ENCODE measurements at regions not wholly inside any gene's neighbourhood (a gene's known extent, or its start where the extent isn't known, plus 50 kb on each side); places are given as distances from the start of the nearest gene placed in this dataset.

GRCh38 chr2:180130403-180130802, 123.3 kb upstream of the CWC22 start:
- no peak overlapping the region for H3K27ac Mint-ChIP-seq
- peaks cover 4 to 15% of the 10 kb centered on the region in 2 experiments; a peak in 4 of 5 replicates for H3K9me3 Mint-ChIP-seq

More at GRCh38 chr2:180130403-180130802, 123.3 kb upstream of the CWC22 start:
- Histone ChIP-seq H3K14ac (ENCODE audit: insufficient read depth, low read length) (no peak overlapping the region), H2BK120ac (ENCODE audit: low read depth, low read length, poor library complexity, severe bottlenecking) (no peak overlapping the region), H2AK5ac (ENCODE audit: insufficient read length, low read length) (no peak overlapping the region), H2BK20ac (ENCODE audit: low read depth, low read length, poor library complexity, severe bottlenecking) (no peak overlapping the region), H3K9ac (ENCODE audit: extremely low read depth, insufficient read length, low read length) (no peak overlapping the region), H3K4ac (ENCODE audit: low read depth, low read length) (no peak overlapping the region), H3K79me2 (ENCODE audit: insufficient read depth, low read length) (no peaks in the 10 kb centered on the region), H2AFZ (ENCODE audit: low read length) (no peak overlapping the region), H3T11ph (ENCODE audit: low read length) (no peak overlapping the region), H4K5ac (ENCODE audit: insufficient read length, low read depth, low read length) (no peak overlapping the region), H2BK12ac (ENCODE audit: insufficient read length, low read depth, low read length) (no peak overlapping the region), H4K8ac (replicated peaks; ENCODE audit: insufficient read length, low read depth, low read length) (no peak overlapping the region), H3K27ac (ENCODE audit: insufficient read length, low read depth, low read length) (no peak overlapping the region), H3K79me1 (ENCODE audit: insufficient read depth, low read depth, low read length, poor library complexity, severe bottlenecking) (no peaks in the 10 kb centered on the region), H3K56ac (ENCODE audit: insufficient read length, low read depth, low read length) (no peak overlapping the region), H3K23ac (ENCODE audit: insufficient read length, low read depth, low read length) (no peak overlapping the region), H3K4me1 (ENCODE audit: insufficient read depth, low read length) (no peaks in the 10 kb centered on the region), H2BK15ac (ENCODE audit: low read depth, low read length) (no peak overlapping the region), H3K18ac (ENCODE audit: insufficient read length, low read depth, low read length) (no peak overlapping the region), H3K27me3 (ENCODE audit: insufficient read depth, low read length) (no peaks in the 10 kb centered on the region), H4K91ac (ENCODE audit: insufficient read length, low read depth, low read length) (no peak overlapping the region), H3K23me2 (ENCODE audit: insufficient read length, low read depth, low read length, poor library complexity, severe bottlenecking) (no peaks in the 10 kb centered on the region), H4K20me1 (ENCODE audit: control insufficient read depth, insufficient read depth, insufficient read length) (no peaks in the 10 kb centered on the region), H3K9me3 (ENCODE audit: control insufficient read depth, low read depth, low read length) (no peaks in the 10 kb centered on the region), H3K4me2 (ENCODE audit: insufficient read depth, insufficient read length, low read length) (no peak overlapping the region), H2BK5ac (ENCODE audit: insufficient read length, low read length) (no peak overlapping the region)
- no peak overlapping the region for H3K4me3 Mint-ChIP-seq
- no peaks in the 10 kb centered on the region for H3K27me3 Mint-ChIP-seq (ENCODE audit: low read depth)
- peaks cover 31 to 40% of the 10 kb centered on the region in 2 experiments for H3K4me1 Mint-ChIP-seq
- no peak for DNase-seq
- TF ChIP-seq, protein P1, sequence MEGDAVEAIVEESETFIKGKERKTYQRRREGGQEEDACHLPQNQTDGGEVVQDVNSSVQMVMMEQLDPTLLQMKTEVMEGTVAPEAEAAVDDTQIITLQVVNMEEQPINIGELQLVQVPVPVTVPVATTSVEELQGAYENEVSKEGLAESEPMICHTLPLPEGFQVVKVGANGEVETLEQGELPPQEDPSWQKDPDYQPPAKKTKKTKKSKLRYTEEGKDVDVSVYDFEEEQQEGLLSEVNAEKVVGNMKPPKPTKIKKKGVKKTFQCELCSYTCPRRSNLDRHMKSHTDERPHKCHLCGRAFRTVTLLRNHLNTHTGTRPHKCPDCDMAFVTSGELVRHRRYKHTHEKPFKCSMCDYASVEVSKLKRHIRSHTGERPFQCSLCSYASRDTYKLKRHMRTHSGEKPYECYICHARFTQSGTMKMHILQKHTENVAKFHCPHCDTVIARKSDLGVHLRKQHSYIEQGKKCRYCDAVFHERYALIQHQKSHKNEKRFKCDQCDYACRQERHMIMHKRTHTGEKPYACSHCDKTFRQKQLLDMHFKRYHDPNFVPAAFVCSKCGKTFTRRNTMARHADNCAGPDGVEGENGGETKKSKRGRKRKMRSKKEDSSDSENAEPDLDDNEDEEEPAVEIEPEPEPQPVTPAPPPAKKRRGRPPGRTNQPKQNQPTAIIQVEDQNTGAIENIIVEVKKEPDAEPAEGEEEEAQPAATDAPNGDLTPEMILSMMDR (conservative IDR thresholded peaks at IDR 0.05): no peak
- H3K36me3 Mint-ChIP-seq (ENCODE audit: insufficient read depth in 1 of 3, low read depth in 3 of 3): peaks cover 6 to 26% (median 24%) of the 10 kb centered on the region in 3 experiments; a peak in 6 of 7 replicates

Data from H9 (cell line).